GM19351 (cell line): ENCODE measurements at regions not wholly inside any gene's neighbourhood (a gene's known extent, or its start where the extent isn't known, plus 50 kb on each side); places are given as distances from the start of the nearest gene placed in this dataset.

ENCODE experiments used
- ATAC-seq: cut with Tn5 transposase; IDR thresholded peaks from one replicate; pipeline ENCODE4 v1.9.1; 2021; ENCODE audit warnings: mild to moderate bottlenecking, moderate library complexity; ENCODE audit not compliant: unreplicated experiment

DNA sequence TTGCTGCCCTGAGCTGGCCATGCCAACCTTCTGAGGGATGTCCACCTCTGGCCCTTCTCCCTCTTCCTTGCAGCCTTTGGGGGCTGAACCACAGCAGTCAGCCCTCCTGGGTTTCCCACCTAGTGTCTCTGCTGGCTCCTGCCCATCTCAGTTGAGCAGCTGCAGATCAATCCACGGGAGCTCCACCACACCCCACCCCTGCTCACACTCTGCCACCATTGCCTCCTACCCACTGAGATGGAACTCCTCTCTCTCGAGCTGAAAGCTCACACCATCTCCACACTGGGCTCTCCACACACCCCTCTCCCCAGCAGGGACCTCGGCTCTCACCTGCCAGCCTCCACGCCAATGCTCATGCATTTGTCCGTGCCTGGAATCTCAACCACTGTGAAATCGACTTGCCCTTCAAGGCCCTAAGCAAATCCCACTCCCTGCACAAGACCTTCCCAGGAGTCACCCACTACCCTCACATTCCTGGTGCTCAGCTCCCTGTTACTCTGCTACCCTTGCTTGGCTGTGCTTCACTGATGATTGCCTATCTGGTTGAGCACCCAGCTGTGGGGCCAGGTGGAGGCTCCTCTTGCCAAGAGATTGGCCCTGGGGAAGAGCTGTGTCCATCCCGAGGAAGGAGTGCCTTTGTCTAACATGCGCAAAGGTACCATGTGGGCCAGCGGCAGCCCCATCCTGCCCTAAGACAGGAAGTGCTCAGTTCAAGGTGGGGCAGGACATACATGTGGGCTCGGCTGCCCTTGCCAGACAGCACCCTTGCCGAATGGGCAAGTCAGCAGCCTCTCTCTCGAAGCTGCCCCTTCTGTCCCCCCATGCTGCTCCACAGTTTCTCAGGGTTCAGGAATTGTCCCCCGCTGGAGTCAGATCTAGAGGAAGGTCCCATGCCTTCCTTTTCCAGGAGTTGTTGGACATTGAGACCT is 208.7 kb downstream of the CYP26B1 start:
- ATAC-seq, result no peak

DNA sequence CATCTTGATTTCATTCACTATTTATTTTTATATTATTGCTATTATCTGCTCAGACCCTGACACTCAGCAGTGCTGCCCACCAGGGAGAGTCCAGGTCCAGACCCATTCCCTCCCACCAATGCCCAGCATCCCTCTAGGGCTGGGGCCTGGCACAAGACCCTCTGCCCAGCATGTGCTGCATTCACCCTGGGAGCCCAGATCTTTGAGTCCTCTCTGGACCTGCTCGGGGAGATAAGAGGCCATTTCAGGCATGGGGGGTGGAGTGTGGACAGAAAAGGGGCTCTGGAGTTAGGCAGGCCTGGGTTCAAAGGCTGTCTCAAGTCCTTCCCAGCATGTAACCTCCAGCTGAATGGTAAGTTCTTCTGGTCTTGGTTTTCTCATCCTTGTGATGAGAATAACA is 209.6 kb downstream of the CYP26B1 start:
- no peak for ATAC-seq

DNA sequence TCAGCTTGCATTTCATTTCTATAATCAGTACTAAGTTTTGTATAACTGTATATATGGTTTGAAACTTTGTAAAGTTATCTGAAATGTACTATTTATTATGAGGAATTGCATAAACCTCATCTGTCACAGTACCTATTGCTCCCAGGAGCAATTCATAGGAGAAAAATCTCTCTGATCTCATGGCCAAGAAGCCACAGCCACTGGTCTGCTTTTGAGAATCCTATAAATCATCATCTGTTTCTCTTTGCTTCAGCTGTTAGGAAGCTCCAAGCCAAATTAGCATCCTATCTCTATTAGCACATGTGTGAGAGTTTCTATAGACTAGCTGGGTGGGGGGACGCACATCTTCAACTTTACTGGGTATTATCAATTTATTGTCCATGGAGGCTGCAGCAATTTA is 210.3 kb downstream of the CYP26B1 start:
- no peak for ATAC-seq

DNA sequence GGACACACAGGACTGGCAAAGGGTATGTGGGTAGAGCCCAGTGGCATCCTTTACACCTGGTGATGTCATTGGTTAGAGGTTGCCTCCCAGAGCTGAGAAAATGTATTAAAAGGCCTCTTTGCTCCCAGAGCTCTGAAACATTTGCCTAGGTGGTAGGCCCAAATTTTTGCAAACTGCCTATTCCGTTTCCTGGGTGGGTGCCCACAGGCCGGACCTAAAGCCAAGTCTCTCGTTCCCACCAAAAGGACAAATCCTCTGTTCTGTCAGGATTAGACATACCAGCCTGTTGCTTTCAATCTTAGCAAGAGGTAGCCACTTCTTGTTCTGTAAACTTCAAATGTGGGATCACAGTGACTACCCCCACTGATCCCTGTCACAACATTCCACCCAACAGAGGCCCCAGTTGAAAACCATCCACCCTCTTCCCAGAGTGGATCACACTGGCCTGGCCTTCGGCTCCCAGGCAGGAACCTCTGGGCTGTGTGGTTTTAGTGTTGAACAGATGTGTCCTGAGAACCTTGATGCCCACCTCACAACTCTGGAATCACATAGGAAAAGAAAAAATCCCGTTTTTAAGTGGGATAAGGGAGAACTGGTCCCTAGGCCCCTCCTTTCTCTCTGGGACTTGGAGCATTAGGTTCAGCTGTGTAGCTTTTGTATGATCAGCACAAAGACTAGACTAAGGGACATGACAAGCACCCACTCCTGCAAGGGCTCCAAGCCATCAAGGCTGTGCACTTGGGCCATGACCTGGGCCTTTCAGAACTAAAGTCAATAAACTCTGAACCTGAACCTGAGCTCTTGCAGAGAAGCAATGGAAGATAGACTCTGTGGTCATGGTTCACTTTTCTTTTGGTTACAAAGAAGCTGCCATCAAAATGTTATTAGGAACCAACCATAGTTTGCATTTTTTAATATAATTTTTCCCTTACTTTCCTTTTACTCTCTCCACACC is 211.3 kb downstream of the CYP26B1 start:
- ATAC-seq, result no peak

DNA sequence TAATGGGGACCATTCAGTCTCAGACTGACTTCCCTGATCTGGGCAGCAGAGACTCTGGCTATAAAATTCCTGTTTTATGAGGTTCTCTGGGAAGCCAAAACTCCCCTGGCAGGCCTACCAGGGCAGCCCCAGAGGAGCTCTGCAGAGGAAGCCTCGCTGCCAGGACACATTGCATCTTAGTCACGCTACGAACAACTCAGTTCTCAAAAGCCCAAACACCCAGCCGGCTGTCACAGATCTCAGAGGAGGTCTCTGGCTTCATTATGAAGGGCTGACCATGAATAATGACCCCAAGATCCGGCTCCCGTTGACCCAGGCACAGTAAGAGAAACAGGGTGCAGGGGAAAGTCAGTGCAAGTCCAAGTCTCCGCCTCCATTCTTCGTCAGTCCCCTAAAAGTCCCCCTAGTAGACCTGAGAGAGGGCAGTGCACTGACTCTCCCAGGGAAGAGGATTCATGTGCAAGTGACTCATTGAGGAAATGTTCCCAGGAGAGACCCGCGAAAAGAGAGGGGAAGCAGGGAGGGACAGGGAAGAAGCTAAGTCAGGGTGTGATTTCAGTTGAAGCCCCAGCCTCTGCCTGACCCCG is 212.3 kb downstream of the CYP26B1 start:
- ATAC-seq, result no peak

DNA sequence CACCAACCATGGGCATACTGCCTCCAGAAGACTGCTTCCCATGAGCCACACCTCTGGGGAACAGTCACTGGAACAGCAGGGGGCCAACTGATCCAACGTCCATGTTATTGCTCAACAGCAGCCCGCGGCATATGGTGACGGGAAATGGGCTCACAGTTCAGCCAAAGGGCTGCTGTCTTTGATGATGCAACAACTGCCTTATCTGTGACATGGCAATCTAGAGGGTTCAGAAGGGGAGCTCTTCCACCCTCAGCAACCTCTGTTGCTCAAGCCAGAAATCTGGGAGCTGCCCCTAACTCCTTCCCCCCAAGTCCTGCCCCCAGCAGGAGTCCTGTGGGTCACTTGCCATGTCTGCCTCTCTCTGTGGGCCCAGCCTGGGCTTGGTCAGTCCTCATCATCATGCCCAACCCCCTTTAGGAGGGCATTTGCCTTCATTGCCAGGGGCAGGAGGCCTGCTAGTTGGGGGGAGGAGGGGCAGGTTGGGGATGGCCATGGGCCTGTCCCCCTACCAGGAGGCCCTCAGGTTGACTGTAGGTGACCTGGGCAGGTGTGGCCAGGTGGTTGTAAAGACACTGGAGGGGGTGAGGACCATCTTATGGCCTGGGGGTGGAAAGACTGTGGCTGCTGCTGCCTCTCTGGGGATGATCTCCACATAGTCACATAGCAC is 212.9 kb downstream of the CYP26B1 start:
- ATAC-seq, result no peak

DNA sequence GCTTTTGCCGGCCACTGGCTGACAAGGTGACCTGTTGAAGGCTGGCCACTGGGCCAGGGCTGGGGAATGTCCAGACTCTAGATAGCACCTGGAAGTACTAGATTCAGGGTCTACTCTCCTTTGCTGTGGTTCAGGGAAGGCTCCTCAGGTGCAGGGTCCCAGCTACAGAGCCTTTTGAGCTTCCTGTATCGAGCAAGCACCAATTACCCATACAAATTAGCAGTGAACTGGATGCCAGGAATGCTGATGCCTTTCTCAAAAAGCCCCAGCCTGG is 213.4 kb downstream of the CYP26B1 start:
- ATAC-seq, result no peak

DNA sequence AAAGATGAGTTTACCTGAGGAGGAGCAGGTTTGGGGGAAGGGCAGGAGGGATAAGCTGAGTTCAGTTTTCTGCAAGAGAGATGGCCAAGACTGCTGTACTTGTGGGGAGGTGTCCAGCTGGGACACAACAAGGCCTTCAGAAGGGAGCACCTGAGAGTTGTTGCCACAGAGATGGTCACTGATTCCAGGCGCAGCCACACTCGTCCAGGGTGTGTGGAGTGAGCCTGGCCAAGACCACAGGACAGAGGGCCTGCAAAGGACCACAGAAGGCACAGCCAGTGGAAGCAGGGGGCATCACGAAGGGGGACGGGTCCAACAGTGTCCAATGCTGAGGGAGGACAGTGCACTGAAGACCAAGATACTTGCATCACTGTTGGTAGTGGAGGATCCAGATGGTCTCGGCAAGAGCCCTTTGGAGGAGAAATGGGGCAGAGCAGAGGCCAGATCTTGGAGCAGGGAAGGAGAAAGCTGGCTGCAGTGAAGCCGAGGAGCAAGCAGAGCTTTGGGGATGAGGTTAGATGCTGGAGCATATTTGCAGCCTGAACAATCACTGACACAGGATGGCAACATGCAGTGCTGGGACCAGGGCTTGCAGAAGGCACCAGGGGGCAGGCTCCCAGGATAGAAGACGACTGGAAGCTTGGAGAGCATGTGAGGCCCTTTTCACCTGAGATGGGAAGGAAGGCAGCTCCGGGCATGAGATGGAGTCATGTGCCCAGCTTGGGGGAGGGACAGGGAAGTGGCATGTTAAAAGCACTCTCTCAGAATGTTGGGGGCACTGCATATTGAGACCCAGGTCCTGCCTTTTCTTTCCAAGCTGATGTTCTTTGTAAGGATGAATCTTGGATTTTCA is 214.0 kb downstream of the CYP26B1 start:
- no peak for ATAC-seq

DNA sequence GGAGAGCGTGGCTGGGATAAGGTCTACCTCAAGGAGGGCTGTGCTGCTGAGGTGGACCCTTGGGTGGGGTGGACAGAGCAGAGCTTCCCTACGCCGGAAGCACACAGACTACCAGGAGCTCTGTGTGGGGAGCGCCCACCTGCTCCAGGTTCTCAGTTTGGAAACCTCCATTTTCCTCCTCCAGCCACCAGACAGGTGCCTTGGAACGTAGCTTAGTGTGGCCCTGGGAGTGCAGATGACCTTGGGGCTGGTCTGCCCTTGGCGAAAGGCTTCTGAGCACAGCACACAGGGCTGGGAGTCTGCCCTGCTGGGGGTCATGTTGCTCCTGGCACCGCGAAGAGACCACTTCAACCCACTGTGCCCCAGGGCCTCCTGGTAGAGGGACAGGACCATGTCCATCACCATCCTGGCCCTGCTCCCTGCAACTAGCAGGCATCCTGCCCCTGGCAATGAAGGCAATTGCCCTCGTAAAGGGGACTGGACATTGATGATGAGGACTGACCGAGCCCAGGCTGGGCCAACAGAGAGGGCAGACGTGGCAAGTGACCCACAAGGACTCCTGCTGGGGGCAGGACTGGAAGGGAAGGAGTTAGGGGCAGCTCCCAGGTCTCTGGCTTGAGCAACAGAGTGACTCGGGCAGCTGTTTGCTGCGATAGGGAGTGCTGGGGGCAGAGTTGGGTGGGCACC is 214.7 kb downstream of the CYP26B1 start:
- ATAC-seq, result no peak

DNA sequence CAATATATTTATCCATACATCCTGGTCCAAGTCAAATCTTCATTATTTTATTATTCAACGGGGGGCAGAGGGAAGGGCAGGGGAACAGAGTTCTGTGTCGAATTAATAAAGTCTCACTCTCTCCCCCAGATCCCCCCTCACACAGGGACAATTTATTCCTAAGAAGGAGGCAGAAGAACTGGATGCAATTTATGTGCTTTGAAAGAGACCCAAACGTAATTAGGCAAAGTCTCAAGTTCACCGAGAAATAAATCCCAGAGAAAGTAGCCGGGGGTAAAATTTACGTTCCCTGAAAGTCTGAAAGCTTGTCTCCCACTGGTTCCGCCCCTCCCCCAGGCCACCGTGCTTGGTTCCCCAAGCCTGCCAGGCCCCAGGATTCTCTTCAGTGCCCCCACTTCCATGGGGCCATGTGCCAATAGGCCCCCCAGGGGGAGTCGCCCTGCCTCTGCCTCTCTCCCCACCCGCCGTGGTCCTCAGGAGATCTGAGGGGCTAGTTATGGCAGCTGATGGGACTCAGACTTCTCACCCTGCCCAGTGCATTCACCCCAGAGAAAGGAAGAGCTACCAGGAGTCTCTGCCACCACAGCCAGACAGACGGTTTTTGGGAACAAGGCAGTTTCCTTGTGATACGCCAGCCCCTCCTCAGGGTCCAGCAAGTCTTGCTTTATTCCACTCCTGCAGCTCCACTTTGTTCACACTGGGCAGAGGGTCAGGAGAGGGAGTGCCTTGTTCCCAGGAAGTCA is 215.5 kb downstream of the CYP26B1 start:
- no peak for ATAC-seq

DNA sequence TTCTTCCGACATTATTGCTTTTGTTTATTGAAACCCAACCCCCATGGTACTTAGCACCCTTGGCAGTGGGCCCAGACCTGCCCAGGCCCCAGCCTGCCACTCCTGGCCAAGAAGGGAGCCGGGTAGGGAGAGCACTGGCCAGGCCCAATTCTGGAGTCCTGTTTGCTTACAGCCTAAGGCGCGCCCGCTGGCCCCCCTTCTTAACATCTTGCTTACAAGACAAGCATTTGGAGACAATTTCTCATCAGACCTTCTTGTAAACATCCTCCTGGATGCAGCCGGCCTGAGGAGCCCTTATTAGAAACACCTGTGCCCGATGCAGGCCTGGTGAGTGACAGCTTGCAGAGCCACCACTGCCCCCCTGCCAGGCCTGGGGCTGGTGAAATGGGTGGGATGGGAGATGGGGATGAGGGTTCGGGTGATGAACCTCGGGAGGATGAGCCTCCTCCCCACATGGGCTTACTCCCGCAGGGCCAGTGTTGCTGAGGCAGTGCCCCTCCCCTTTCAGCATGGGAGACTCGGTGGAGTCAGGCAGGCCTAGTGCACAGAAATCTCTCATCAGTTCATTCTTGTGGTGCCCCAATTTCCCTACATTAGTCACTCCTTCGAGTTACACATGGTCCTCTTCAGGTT is 217.5 kb downstream of the CYP26B1 start:
- no peak for ATAC-seq

DNA sequence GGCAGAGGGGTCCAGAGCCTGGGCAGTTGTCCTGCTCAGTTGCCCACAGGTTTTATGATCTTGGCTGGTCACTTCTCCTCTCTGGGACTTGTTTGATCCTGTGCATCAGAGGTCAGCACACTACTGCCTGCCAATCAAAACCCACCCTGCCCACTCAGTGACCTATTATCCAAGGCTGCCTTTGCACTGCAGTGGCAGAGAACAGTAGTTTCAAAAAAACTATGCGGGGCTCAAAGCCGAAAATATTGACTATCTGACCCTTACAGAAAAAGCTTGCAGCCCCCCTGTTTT is 218.2 kb downstream of the CYP26B1 start:
- ATAC-seq, result no peak

DNA sequence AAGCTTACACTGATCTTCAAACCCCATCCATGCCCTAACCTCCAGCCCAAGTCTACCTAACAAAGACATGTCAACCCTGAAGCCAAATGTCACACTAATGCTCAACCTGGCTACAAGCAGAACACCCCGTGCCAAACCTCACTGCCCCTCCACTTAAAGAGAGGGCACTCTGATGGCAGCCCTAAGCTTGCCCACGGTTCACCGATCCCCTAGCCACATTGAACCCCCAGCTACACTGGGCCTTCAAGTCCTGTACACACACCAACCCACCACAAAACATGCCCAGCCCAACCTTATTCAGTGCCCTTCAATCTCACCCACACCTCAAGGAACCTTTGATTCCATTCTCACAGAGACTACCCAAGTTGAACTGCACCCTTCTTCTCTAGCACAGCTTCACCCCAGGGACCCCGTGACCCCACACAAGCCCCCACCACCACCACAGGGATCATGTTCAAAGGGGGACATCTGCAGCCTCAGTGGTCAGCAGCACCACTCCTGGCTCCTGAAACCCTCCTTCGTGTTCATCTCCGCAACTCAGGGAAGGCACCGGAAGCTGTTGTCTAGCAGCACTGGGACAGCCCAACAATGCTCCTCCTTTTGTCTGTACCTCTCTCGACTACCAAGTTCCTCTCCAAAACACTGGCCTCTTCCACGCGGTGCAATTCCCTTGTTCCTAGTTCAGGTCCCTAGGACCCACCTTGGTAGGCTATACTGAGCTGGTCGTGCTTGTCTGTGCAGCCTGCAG is 218.8 kb downstream of the CYP26B1 start:
- ATAC-seq, result no peak

DNA sequence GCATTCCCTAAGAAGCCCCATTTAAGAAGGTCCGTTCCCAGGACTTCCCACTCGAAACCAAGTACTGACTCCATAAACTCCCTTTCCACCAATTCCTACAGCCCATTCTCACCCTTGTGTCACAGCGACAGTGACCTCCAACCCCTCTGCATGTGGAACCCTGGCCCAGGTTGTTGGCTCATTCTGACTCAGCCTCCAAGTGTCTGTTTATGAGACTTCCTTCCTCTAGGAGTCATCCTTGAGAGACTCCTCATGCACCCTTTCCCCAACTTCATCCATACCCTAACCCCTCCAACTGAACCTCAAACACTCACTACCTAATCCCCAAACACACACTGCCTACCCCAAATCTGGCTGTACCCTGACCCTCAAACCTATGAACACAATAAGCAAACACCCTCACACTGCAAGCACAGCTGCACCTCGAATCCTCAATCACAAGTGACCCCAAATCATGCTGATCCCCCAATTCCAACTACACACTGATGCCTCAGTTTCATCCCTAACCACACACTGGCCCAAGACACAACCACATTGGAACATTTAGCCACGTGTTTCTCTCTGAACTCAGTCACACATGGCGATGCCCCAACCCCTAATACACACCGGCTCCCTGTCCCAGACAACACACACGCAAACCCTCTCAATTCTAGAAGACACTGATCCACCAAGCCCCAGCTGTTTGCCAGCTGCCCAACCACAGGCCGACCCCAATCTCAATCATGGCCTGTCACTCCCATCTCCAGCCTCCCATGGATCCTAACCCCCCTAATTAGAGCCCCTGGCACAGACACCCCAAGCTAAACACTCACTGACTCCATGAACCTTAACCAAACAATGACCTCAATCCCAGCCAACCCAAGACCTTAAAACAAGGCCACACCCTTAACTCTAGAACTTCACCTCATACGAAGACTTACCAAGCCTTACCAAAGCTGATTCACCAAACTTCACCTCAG is 219.6 kb downstream of the CYP26B1 start:
- ATAC-seq, result no peak

DNA sequence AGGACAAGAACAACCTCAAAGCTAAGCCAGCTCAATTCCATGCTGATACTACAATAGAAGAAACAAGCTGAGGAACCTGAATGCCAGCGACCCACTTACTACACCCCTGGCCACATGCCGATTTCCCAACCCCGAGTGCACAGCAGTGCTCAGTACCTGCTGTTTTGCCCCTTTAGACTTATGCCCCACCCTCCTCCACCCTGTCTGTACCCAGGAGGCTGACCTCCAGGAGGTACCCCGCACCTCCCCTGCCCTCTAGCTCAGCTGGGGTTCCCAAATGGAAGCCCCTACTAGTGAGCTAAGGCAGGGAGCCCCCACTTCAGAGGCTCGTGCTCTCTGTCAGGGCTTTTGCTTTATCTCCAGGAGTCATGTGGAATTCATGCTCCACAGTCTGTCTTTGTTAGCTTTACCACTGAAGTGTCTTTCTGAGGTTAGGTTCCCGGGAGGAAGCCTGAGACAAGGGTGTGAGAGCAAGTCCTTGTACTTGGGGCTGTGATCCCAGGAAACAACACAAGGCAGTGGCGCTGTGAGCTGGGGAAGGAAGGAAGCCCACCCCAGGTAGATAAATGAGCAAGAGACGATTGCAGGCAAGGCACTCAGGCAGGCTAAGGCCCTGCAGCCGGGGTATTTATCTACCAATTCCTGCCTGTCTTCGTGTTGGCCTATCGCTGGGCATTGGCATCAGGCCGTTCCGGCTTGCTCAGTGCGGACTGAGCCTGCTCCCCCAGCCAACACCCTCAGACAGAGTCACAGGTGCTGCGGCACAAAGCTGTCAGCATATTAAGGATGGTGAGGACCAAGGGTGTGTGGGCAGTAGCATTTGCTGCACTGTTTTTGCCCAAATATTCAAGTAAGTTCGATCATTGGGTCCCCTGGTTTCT is 220.5 kb downstream of the CYP26B1 start:
- ATAC-seq, result no peak

DNA sequence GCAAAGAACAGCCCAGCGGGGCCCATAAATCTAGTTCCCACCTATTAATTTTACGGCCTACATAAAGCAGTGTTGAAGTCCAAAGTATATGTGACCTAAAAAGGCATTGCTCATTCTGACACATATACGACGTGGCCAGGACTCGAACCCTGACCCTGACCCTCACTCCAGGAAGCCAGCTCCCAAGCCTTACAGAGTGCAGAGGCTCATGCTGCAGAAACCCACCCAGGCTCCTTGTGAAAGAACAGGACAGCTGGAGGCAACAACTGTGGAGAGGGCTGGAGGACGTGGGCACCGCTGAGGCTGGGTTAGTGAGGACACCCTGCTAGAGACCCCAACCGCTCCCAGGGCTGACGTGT is 221.6 kb downstream of the CYP26B1 start:
- ATAC-seq, result no peak
